PC-9 (cell line): ENCODE measurements at regions not wholly inside any gene's neighbourhood (a gene's known extent, or its start where the extent isn't known, plus 50 kb on each side); places are given as distances from the start of the nearest gene placed in this dataset.

Experiments used
- BruUV-seq: library from RNA; stranded (reverse); fragments of 400-500 nt; replicated peaks from 2 replicates; lab custom pipeline; 2021; lab: Mats Ljungman, UMichigan
- CTCF ChIA-PET: fragments of 300-600 bp; sonication (Branson Sonifier 250); formaldehyde crosslinking; loops from one replicate; lab custom pipeline; 2022; ENCODE audit warnings: antibody characterized with exemption; lab: Charles Lee
- POLR2A ChIA-PET: fragments of 300-600 bp; sonication (Branson Sonifier 250); formaldehyde crosslinking; loops from one replicate; lab custom pipeline; 2022; ENCODE audit warnings: antibody characterized with exemption; ENCODE audit not compliant: unreplicated experiment; lab: Charles Lee
- DNase-seq, 2 experiments: peaks; one replicate each; pipeline versions ENCODE4 v3.0.0 to v3.0.0-alpha.2; 2015 to 2022; ENCODE audit warnings: mixed read lengths in 1 of 2
- H2AFZ ChIP-seq: fragments of 200-600 bp; sonication (generic); 2 replicates; pipeline ENCODE4 v1.8.1; 2017; ENCODE audit warnings: antibody characterized with exemption
- H3F3A ChIP-seq: fragments of 200-600 bp; sonication (generic); 2 replicates; pipeline ENCODE4 v1.8.1; 2017; ENCODE audit warnings: antibody characterized with exemption, mild to moderate bottlenecking, low read depth; ENCODE audit not compliant: insufficient read depth
- H3K27ac ChIP-seq: fragments of 200-600 bp; sonication (generic); 2 replicates; pipeline ENCODE4 v1.6.1; 2016; ENCODE audit warnings: mixed run types
- H3K27me3 ChIP-seq: fragments of 200-600 bp; sonication (generic); 2 replicates; pipeline ENCODE4 v1.6.1; 2016; ENCODE audit warnings: low read depth, mixed run types; ENCODE audit not compliant: insufficient read depth
- H3K36me3 ChIP-seq: fragments of 200-600 bp; sonication (generic); 2 replicates; pipeline ENCODE4 v1.6.1; 2016; ENCODE audit warnings: low read depth, mixed run types
- H3K4me1 ChIP-seq: fragments of 200-600 bp; sonication (generic); replicated peaks from 2 replicates; pipeline ENCODE4 v1.6.1; 2016; ENCODE audit warnings: mixed run types; ENCODE audit not compliant: insufficient read depth
- H3K4me2 ChIP-seq: fragments of 200-600 bp; sonication (generic); 2 replicates; pipeline ENCODE4 v1.6.1; 2017; ENCODE audit warnings: mixed run types
- H3K4me3 ChIP-seq: fragments of 200-600 bp; sonication (generic); 2 replicates; pipeline ENCODE4 v1.6.1; 2016; ENCODE audit warnings: mixed run types
- H3K79me2 ChIP-seq: fragments of 200-600 bp; sonication (generic); 2 replicates; pipeline ENCODE4 v1.6.1; 2017; ENCODE audit warnings: low read depth, mixed run types
- H3K9me2 ChIP-seq: fragments of 200-600 bp; sonication (generic); 2 replicates; pipeline ENCODE4 v1.8.1; 2017; ENCODE audit warnings: mild to moderate bottlenecking; ENCODE audit not compliant: insufficient read depth
- H3K9me3 ChIP-seq: fragments of 200-600 bp; sonication (generic); 2 replicates; pipeline ENCODE4 v1.8.1; 2016; ENCODE audit warnings: low read depth; ENCODE audit not compliant: insufficient read depth
- H4K20me1 ChIP-seq: fragments of 200-600 bp; sonication (generic); 2 replicates; pipeline ENCODE4 v1.8.1; 2017; ENCODE audit not compliant: insufficient read depth
- EZH2 ChIP-seq: fragments of 200-600 bp; sonication (generic); IDR thresholded peaks from 2 replicates; pipeline ENCODE4 v1.8.0; 2017; ENCODE audit warnings: antibody characterized with exemption, low read depth
- intact Hi-C: fragments of 100-400 bp; cut with micrococcal nuclease; formaldehyde crosslinking; loops from one replicate; pipeline ENCODE4 v1.10.0; 2022; ENCODE audit not compliant: unreplicated experiment
- TF ChIP-seq, protein P1 (sequence below): fragments of 200-600 bp; sonication (generic); conservative IDR thresholded peaks from 2 replicates; pipeline ENCODE4 v1.6.1; 2017; ENCODE audit warnings: mixed run types, antibody characterized with exemption, mild to moderate bottlenecking, moderate library complexity

- ChIA-PET POLR2A (no interaction called here), CTCF (no interaction called here)
- Histone ChIP-seq H3K4me2 (no peak overlapping the region), H3K4me3 (no peak overlapping the region), H3K9me3 (no peaks in the 10 kb centered on the region), H3K79me2 (no peaks in the 10 kb centered on the region), H3F3A (no peaks in the 10 kb centered on the region), H3K4me1 (no peaks in the 10 kb centered on the region), H2AFZ (no peak overlapping the region), H3K27ac (no peak overlapping the region), H3K9me2 (no peaks in the 10 kb centered on the region), H4K20me1 (no peaks in the 10 kb centered on the region), H3K27me3 (peaks cover 16% of the 10 kb centered on the region), H3K36me3 (no peaks in the 10 kb centered on the region)
- TF ChIP-seq, protein P1, sequence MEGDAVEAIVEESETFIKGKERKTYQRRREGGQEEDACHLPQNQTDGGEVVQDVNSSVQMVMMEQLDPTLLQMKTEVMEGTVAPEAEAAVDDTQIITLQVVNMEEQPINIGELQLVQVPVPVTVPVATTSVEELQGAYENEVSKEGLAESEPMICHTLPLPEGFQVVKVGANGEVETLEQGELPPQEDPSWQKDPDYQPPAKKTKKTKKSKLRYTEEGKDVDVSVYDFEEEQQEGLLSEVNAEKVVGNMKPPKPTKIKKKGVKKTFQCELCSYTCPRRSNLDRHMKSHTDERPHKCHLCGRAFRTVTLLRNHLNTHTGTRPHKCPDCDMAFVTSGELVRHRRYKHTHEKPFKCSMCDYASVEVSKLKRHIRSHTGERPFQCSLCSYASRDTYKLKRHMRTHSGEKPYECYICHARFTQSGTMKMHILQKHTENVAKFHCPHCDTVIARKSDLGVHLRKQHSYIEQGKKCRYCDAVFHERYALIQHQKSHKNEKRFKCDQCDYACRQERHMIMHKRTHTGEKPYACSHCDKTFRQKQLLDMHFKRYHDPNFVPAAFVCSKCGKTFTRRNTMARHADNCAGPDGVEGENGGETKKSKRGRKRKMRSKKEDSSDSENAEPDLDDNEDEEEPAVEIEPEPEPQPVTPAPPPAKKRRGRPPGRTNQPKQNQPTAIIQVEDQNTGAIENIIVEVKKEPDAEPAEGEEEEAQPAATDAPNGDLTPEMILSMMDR, result no peak
- no peak for TF ChIP-seq EZH2
- no TSS peak for BruUV-seq
- no peak for DNase-seq
- intact Hi-C loops, result no loop called here
Measured at GRCh38 chr5:26227245-26227644, 811.1 kb downstream of the CDH9 start.

DNA sequence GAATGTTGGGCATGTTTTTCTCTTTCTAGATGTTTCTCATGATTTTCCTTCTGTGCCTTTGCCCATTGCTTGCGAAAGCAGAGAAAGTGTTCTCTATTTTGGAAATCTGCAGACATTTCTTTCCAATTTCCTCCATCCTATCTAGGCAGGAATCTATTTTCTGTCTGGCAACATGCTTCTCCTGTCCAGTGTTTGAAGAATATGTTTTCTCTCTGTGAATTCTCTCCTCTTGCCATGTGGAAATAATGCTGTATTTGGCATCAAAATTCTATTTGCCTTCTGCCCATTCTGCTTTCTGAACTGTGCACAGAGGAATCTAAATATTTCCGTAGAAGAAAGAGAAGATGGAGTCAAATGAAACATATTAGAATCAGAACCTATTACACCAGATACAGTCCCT lies 833.3 kb downstream of the CDH9 start:
- H3K4me2 ChIP-seq, result no peak overlapping the region
- no peak for DNase-seq
- H3K27ac ChIP-seq, result no peak overlapping the region
- no peaks in the 10 kb centered on the region for H3K4me1 ChIP-seq
- no peaks in the 10 kb centered on the region for H3K9me3 ChIP-seq
- CTCF ChIA-PET, result no interaction called here
- no peaks in the 10 kb centered on the region for H3K79me2 ChIP-seq
- no peak overlapping the region for H3K4me3 ChIP-seq
- no peaks in the 10 kb centered on the region for H4K20me1 ChIP-seq
- H3F3A ChIP-seq, result no peaks in the 10 kb centered on the region
- H3K27me3 ChIP-seq, result no peaks in the 10 kb centered on the region
- TF ChIP-seq EZH2, result no peak
- TF ChIP-seq, protein P1, result no peak
- H3K36me3 ChIP-seq, result no peaks in the 10 kb centered on the region
- POLR2A ChIA-PET, result no interaction called here
- no peaks in the 10 kb centered on the region for H3K9me2 ChIP-seq
- no TSS peak for BruUV-seq
- H2AFZ ChIP-seq, result no peak overlapping the region
- intact Hi-C loops, result no loop called here

- no peak overlapping the region for H3K4me3 ChIP-seq
- no peaks in the 10 kb centered on the region for H3K79me2 ChIP-seq
- H3F3A ChIP-seq, result no peaks in the 10 kb centered on the region
- H3K4me1 ChIP-seq, result 0 out of 2 replicates have a peak, but pooled peaks cover 7% of the 10 kb centered on the region
- no peak for DNase-seq
- H3K4me2 ChIP-seq, result no peak overlapping the region
- H3K27ac ChIP-seq, result no peak overlapping the region
- H3K9me2 ChIP-seq, result peaks cover 2% of the 10 kb centered on the region; the same call in 1 of the 2 replicates
- ChIA-PET CTCF (no interaction called here), POLR2A (no interaction called here)
- intact Hi-C loops, result no loop called here
- no peaks in the 10 kb centered on the region for H3K27me3 ChIP-seq
- H4K20me1 ChIP-seq, result 0 out of 2 replicates have a peak, but pooled peaks cover 5% of the 10 kb centered on the region
- TF ChIP-seq, protein P1, result no peak
- TF ChIP-seq EZH2, result no peak
- no peaks in the 10 kb centered on the region for H3K9me3 ChIP-seq
- no TSS peak for BruUV-seq
- H2AFZ ChIP-seq, result no peak overlapping the region
- H3K36me3 ChIP-seq, result no peaks in the 10 kb centered on the region
Measured at GRCh38 chr5:26193626-26194025, 844.8 kb downstream of the CDH9 start.
